ENCODE measurements at regions not wholly inside any gene's neighbourhood (a gene's known extent, or its start where the extent isn't known, plus 50 kb on each side); places are given as distances from the start of the nearest gene placed in this dataset.

DNA sequence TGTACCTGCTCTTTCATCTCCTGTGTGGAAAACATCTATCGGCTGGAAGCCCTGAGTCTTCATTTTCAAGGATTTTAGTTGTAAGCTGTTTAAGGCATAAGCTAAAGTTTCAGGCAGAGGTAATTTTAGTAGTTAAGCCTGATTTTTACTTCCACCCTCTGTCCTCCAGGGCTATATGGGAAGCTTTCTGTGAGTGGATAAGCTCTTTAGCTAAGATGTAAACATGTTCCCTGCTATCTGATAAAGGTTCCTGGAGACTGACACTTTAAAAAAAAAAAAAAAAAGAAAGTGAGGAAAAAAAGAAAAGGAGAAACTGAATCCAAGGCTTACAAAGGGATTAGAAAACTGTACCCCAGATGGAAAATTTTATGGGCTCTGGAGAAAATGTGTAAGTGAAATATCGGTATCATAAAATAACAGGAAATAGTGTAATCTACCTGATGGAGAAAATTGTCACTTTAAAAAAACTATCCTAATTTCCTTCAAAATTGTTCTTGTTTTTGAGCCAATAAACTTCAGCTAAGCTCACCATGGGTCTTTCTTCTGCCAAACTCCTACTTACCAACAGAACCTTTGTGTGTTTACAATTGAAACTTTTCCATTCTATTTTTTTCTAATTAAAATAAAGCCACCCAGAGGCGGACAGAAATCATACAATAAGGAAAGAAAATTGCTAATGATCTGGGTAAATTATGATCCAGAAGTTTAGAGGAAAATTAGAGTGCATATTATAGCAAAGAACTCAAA lies 180.5 kb downstream of the TGFB2 start:
- TF ChIP-seq, protein P1, sequence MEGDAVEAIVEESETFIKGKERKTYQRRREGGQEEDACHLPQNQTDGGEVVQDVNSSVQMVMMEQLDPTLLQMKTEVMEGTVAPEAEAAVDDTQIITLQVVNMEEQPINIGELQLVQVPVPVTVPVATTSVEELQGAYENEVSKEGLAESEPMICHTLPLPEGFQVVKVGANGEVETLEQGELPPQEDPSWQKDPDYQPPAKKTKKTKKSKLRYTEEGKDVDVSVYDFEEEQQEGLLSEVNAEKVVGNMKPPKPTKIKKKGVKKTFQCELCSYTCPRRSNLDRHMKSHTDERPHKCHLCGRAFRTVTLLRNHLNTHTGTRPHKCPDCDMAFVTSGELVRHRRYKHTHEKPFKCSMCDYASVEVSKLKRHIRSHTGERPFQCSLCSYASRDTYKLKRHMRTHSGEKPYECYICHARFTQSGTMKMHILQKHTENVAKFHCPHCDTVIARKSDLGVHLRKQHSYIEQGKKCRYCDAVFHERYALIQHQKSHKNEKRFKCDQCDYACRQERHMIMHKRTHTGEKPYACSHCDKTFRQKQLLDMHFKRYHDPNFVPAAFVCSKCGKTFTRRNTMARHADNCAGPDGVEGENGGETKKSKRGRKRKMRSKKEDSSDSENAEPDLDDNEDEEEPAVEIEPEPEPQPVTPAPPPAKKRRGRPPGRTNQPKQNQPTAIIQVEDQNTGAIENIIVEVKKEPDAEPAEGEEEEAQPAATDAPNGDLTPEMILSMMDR (IDR thresholded peaks at IDR 0.05), result no peak
- TF ChIP-seq POLR2A (IDR thresholded peaks at IDR 0.05) (no peak), EP300 (IDR thresholded peaks at IDR 0.05) (no peak)

All from ovary (tissue), 3 donors.